H1 (cell line): ENCODE measurements at regions not wholly inside any gene's neighbourhood (a gene's known extent, or its start where the extent isn't known, plus 50 kb on each side); places are given as distances from the start of the nearest gene placed in this dataset.

Source experiments
- GTF2F1 ChIP-seq: IDR thresholded peaks from 2 replicates; pipeline ENCODE4 v1.6.1; 2012; ENCODE audit warnings: low read depth, low read length, improper control_type of control experiment, borderline replicate concordance
- POLR2A ChIP-seq, 2 experiments: IDR thresholded peaks; 1 replicate in 1 of 2; 2 replicates in 1 of 2; pipeline ENCODE4 v1.6.1; 2011; ENCODE audit warnings: low read depth in 2 of 2, low read length in 2 of 2, mild to moderate bottlenecking in 2 of 2; ENCODE audit errors: control extremely low read depth in 1 of 2
- TCF12 ChIP-seq: IDR thresholded peaks from 2 replicates; pipeline ENCODE4 v1.6.1; 2011; ENCODE audit warnings: low read depth, mild to moderate bottlenecking, low read length

GRCh38 chr10:10096296-10096695, 921.4 kb upstream of the CELF2 start (continued):
- TF ChIP-seq GTF2F1: no peak
- TF ChIP-seq POLR2A (IDR thresholded peaks at IDR 0.05; ENCODE audit: control extremely low read depth in 1 of 2, low read depth in 2 of 2, low read length in 2 of 2): no peak
- no peak for TF ChIP-seq TCF12
